Suprapubic skin (tissue), 4 donors: ENCODE measurements at regions not wholly inside any gene's neighbourhood (a gene's known extent, or its start where the extent isn't known, plus 50 kb on each side); places are given as distances from the start of the nearest gene placed in this dataset.

Experiments
- DNase-seq, 2 donors: peaks; one replicate each; pipeline ENCODE4 v3.0.0-alpha.2; 2019; ENCODE audit warnings: low spot score in 2 of 2
- H3K27ac ChIP-seq: fragments of 200-600 bp; sonication (generic); one replicate; pipeline ENCODE4 v1.5.1; 2019
- H3K27me3 ChIP-seq: fragments of 200-600 bp; sonication (generic); one replicate; pipeline ENCODE4 v1.5.1; 2019
- H3K36me3 ChIP-seq: fragments of 200-600 bp; sonication (generic); one replicate; pipeline ENCODE4 v1.5.1; 2019
- H3K4me1 ChIP-seq: fragments of 200-600 bp; sonication (generic); one replicate; pipeline ENCODE4 v1.5.1; 2019
- H3K4me3 ChIP-seq: fragments of 200-600 bp; sonication (generic); one replicate; pipeline ENCODE4 v1.5.1; 2019; ENCODE audit warnings: mild to moderate bottlenecking
- H3K9me3 ChIP-seq: fragments of 200-600 bp; sonication (generic); one replicate; pipeline ENCODE4 v1.5.1; 2019
- CTCF ChIP-seq, 2 donors: fragments of 200-600 bp in 1 of 2; fragments of 450-650 bp in 1 of 2; sonication (generic) in 1 of 2; IDR thresholded peaks; one replicate each; pipeline ENCODE4 v1.5.1; 2016 to 2019; ENCODE audit warnings: antibody characterized with exemption in 2 of 2, mild to moderate bottlenecking in 1 of 2, moderate library complexity in 1 of 2
- EP300 ChIP-seq: sonication (generic); formaldehyde crosslinking; IDR thresholded peaks from one replicate; pipeline ENCODE4 v1.6.1; 2017; ENCODE audit warnings: antibody characterized with exemption
- POLR2A ChIP-seq, 2 donors: fragments of 450-650 bp; IDR thresholded peaks; one replicate each; pipeline ENCODE4 v1.6.1; 2017; ENCODE audit warnings: antibody characterized with exemption in 2 of 2, mild to moderate bottlenecking in 2 of 2, moderate library complexity in 2 of 2
- POLR2AphosphoS5 ChIP-seq, 3 donors: sonication (generic); formaldehyde crosslinking; IDR thresholded peaks; one replicate each; pipeline ENCODE4 v1.6.1; 2017; ENCODE audit warnings: antibody characterized with exemption in 3 of 3
- WGBS: methylation state at CpG from one replicate; pipeline ENCODE4 v1.1.5; 2018; 5-methylcytosine and 5-hydroxymethylcytosine counted together

- TF ChIP-seq CTCF (IDR thresholded peaks at IDR 0.05) (no peak), POLR2AphosphoS5 (IDR thresholded peaks at IDR 0.05) (no peak), POLR2A (IDR thresholded peaks at IDR 0.05) (no peak), EP300 (no peak)
- H3K27ac ChIP-seq = no peak overlapping the region
- H3K4me3 ChIP-seq = no peak overlapping the region
- 65% methylated on average over 3 of the region's 3 CpGs for WGBS
- H3K27me3 ChIP-seq = no peaks in the 10 kb centered on the region
- H3K36me3 ChIP-seq = no peaks in the 10 kb centered on the region
- DNase-seq = no peak
- no peaks in the 10 kb centered on the region for H3K9me3 ChIP-seq
- H3K4me1 ChIP-seq = no peaks in the 10 kb centered on the region
These were observed 161.9 kb upstream of the MEOX2 start for GRCh38 chr7:15848362-15848761.

- H3K27me3 ChIP-seq = no peaks in the 10 kb centered on the region
- WGBS = 82% methylated on average over 3 of the region's 3 CpGs
- H3K4me1 ChIP-seq = no peaks in the 10 kb centered on the region
- no peaks in the 10 kb centered on the region for H3K9me3 ChIP-seq
- DNase-seq = no peak
- H3K4me3 ChIP-seq = no peak overlapping the region
- no peaks in the 10 kb centered on the region for H3K36me3 ChIP-seq
- no peak overlapping the region for H3K27ac ChIP-seq
- TF ChIP-seq EP300 = no peak
- TF ChIP-seq CTCF (IDR thresholded peaks at IDR 0.05) = no peak
- no peak for TF ChIP-seq POLR2AphosphoS5 (IDR thresholded peaks at IDR 0.05)
- TF ChIP-seq POLR2A (IDR thresholded peaks at IDR 0.05) = no peak
These were observed 159.4 kb upstream of the MEOX2 start for GRCh38 chr7:15845868-15846267.

GRCh38 chr7:15845461-15845860 is 159.0 kb upstream of the MEOX2 start:
- no peak for TF ChIP-seq EP300
- no peak for TF ChIP-seq CTCF (IDR thresholded peaks at IDR 0.05)
- TF ChIP-seq POLR2A (IDR thresholded peaks at IDR 0.05) = no peak
- no peak for TF ChIP-seq POLR2AphosphoS5 (IDR thresholded peaks at IDR 0.05)
- no peak for DNase-seq
- 69% methylated on average over 2 of the region's 2 CpGs for WGBS
- H3K4me3 ChIP-seq = no peak overlapping the region
- no peaks in the 10 kb centered on the region for H3K27me3 ChIP-seq
- no peaks in the 10 kb centered on the region for H3K36me3 ChIP-seq
- no peak overlapping the region for H3K27ac ChIP-seq
- H3K9me3 ChIP-seq = no peaks in the 10 kb centered on the region
- H3K4me1 ChIP-seq = no peaks in the 10 kb centered on the region

- peak; percentile 76 to 83 for DNase-seq
- H3K27me3 ChIP-seq = no peaks in the 10 kb centered on the region
- TF ChIP-seq CTCF (IDR thresholded peaks at IDR 0.05) = no peak
- H3K9me3 ChIP-seq = no peaks in the 10 kb centered on the region
- H3K4me1 ChIP-seq = peaks cover 9% of the 10 kb centered on the region
- H3K4me3 ChIP-seq = peak overlapping the region; percentile 28
- no peaks in the 10 kb centered on the region for H3K36me3 ChIP-seq
- 23% methylated on average over 15 of the region's 15 CpGs for WGBS
- H3K27ac ChIP-seq = peak overlapping the region; percentile 74
These were observed 153.1 kb upstream of the MEOX2 start for GRCh38 chr7:15839416-15840100.

GRCh38 chr7:15838265-15838664 is 151.8 kb upstream of the MEOX2 start:
- Histone ChIP-seq H3K27ac (no peak overlapping the region), H3K36me3 (no peaks in the 10 kb centered on the region), H3K9me3 (no peaks in the 10 kb centered on the region), H3K4me3 (no peak overlapping the region), H3K27me3 (no peaks in the 10 kb centered on the region), H3K4me1 (peaks cover 9% of the 10 kb centered on the region)
- no peak for DNase-seq
- WGBS = 66% methylated on average over 2 of the region's 2 CpGs
- TF ChIP-seq POLR2A (IDR thresholded peaks at IDR 0.05) = no peak
- no peak for TF ChIP-seq EP300
- no peak for TF ChIP-seq CTCF (IDR thresholded peaks at IDR 0.05)
- TF ChIP-seq POLR2AphosphoS5 (IDR thresholded peaks at IDR 0.05) = no peak
